HCT116 (cell line): ENCODE measurements at regions not wholly inside any gene's neighbourhood (a gene's known extent, or its start where the extent isn't known, plus 50 kb on each side); places are given as distances from the start of the nearest gene placed in this dataset.

ENCODE experiments used
- ATAC-seq: fragments of 200-7000 bp; cut with Tn5 transposase; 2 replicates; pipeline ENCODE4 v1.9.1; 2020; ENCODE audit warnings: mild to moderate bottlenecking, moderate library complexity
- BruUV-seq: library from RNA; stranded (reverse); fragments of 400-500 nt; replicated peaks from 2 replicates; lab custom pipeline; 2021; lab: Mats Ljungman, UMichigan
- CTCF ChIA-PET: fragments of 300-600 bp; sonication (Branson Sonifier 250); formaldehyde crosslinking; loops from one replicate; lab custom pipeline; 2021; ENCODE audit warnings: antibody characterized with exemption; lab: Charles Lee
- POLR2A ChIA-PET: fragments of 300-600, 350-600 bp; sonication (Branson Sonifier 250); formaldehyde crosslinking; loops from one replicate; lab custom pipeline; 2021; ENCODE audit warnings: antibody characterized with exemption; lab: Charles Lee
- RAD21 ChIA-PET, 2 experiments: fragments of 300-600 bp; sonication (Branson Sonifier 250); formaldehyde crosslinking; loops; one replicate each; lab custom pipeline; 2023; ENCODE audit warnings: low total read pairs in 2 of 2; ENCODE audit not compliant: uncharacterized antibody in 2 of 2, unreplicated experiment in 2 of 2, low non-redundant PET in 1 of 2; lab: Charles Lee
- DNase-seq: peaks from one replicate; pipeline ENCODE4 v3.0.0-alpha.2; 2010; ENCODE audit warnings: low read depth, low spot score
- H2AFZ ChIP-seq: fragments of 200-600 bp; shearing (Covaris generic), sonication (generic); 2 replicates; pipeline ENCODE4 v1.6.1; 2017; ENCODE audit warnings: low read depth, mixed run types, mixed read lengths, antibody characterized with exemption, low read length; ENCODE audit not compliant: poor library complexity, severe bottlenecking
- H3K27ac ChIP-seq: 2 replicates; pipeline ENCODE4 v1.5.1; 2012; ENCODE audit warnings: low read depth, low read length
- H3K27me3 ChIP-seq: fragments of 200-600 bp; sonication (generic); 2 replicates; pipeline ENCODE4 v1.6.1; 2016; ENCODE audit warnings: mixed run types, low read length, mixed read lengths; ENCODE audit not compliant: insufficient read depth
- H3K36me3 ChIP-seq, 2 experiments: fragments of 200-500 bp in 1 of 2; fragments of 200-600 bp in 1 of 2; sonication (Bioruptor generic) in 1 of 2; sonication (generic) in 1 of 2; 2 replicates each; pipeline versions ENCODE4 v1.5.1 to v1.6.1; 2014 to 2016; ENCODE audit warnings: low read length in 2 of 2, inconsistent platforms in 1 of 2, mixed read lengths in 1 of 2, mixed run types in 1 of 2; ENCODE audit not compliant: insufficient read depth in 2 of 2, control insufficient read depth in 1 of 2
- H3K4me1 ChIP-seq, 2 experiments: fragments of 200-600 bp in 1 of 2; sonication (generic) in 1 of 2; 2 replicates each; pipeline versions ENCODE4 v1.5.1 to v1.6.1; 2012 to 2017; ENCODE audit warnings: low read length in 2 of 2, inconsistent platforms in 1 of 2, mild to moderate bottlenecking in 1 of 2, mixed read lengths in 1 of 2, mixed run types in 1 of 2, moderate library complexity in 1 of 2; ENCODE audit not compliant: insufficient read depth in 2 of 2, control insufficient read depth in 1 of 2
- H3K4me2 ChIP-seq: fragments of 200-600 bp; sonication (generic); 2 replicates; pipeline ENCODE4 v1.6.1; 2017; ENCODE audit warnings: mixed run types, low read length, mixed read lengths
- H3K4me3 ChIP-seq, 2 experiments: fragments of 200-600 bp in 1 of 2; sonication (generic) in 1 of 2; replicated peaks in 1 of 2; 2 replicates each; pipeline ENCODE4 v1.5.1; 2011 to 2016; ENCODE audit warnings: low read length in 2 of 2, control low read depth in 1 of 2, low read depth in 1 of 2, mild to moderate bottlenecking in 1 of 2, mixed read lengths in 1 of 2, mixed run types in 1 of 2
- H3K79me2 ChIP-seq: fragments of 200-600 bp; sonication (generic); 2 replicates; pipeline ENCODE4 v1.6.1; 2017; ENCODE audit warnings: mild to moderate bottlenecking, mixed run types, low read length, moderate library complexity, mixed read lengths; ENCODE audit not compliant: insufficient read depth
- H3K9ac ChIP-seq: fragments of 200-600 bp; sonication (generic); 2 replicates; pipeline ENCODE4 v1.6.1; 2016; ENCODE audit warnings: low read length, mixed read lengths
- H3K9me2 ChIP-seq: fragments of 200-600 bp; sonication (generic), shearing (Covaris generic); 2 replicates; pipeline ENCODE4 v1.6.1; 2017; ENCODE audit warnings: mixed run types, mild to moderate bottlenecking, moderate library complexity; ENCODE audit not compliant: insufficient read depth
- H3K9me3 ChIP-seq, 2 experiments: fragments of 200-500 bp in 1 of 2; fragments of 200-600 bp in 1 of 2; sonication (Bioruptor generic) in 1 of 2; sonication (generic) in 1 of 2; 2 replicates each; pipeline ENCODE4 v1.6.1; 2014 to 2017; ENCODE audit warnings: low read length in 2 of 2, mixed read lengths in 2 of 2, inconsistent platforms in 1 of 2, low read depth in 1 of 2, mild to moderate bottlenecking in 1 of 2, mixed run types in 1 of 2, moderate library complexity in 1 of 2; ENCODE audit not compliant: control insufficient read depth in 1 of 2, insufficient read depth in 1 of 2
- H4K20me1 ChIP-seq: fragments of 200-600 bp; sonication (generic), shearing (Covaris generic); 2 replicates; pipeline ENCODE4 v1.6.1; 2017; ENCODE audit warnings: mixed run types, mild to moderate bottlenecking, moderate library complexity; ENCODE audit not compliant: insufficient read depth
- CBX3 ChIP-seq: IDR thresholded peaks from 2 replicates; pipeline ENCODE4 v1.6.1; 2012; ENCODE audit warnings: low read depth
- CTCF ChIP-seq, 3 experiments: fragments of 200-600 bp in 1 of 3; sonication (generic) in 1 of 3; IDR thresholded peaks in 2 of 3; conservative IDR thresholded peaks in 1 of 3; 2 replicates each; pipeline ENCODE4 v1.5.1; 2012 to 2017; ENCODE audit warnings: low read depth in 2 of 3, low read length in 2 of 3, antibody characterized with exemption in 1 of 3, borderline replicate concordance in 1 of 3, control low read depth in 1 of 3, mild to moderate bottlenecking in 1 of 3, mixed read lengths in 1 of 3, mixed run types in 1 of 3, moderate library complexity in 1 of 3; ENCODE audit not compliant: insufficient read depth in 1 of 3
- EGR1 ChIP-seq: IDR thresholded peaks from 2 replicates; pipeline ENCODE4 v1.6.1; 2012; ENCODE audit warnings: low read depth
- EZH2phosphoT487 ChIP-seq: fragments of 200-600 bp; IDR thresholded peaks from 2 replicates; pipeline ENCODE4 v1.6.1; 2018; ENCODE audit warnings: antibody characterized with exemption, borderline replicate concordance
- FOSL1 ChIP-seq: IDR thresholded peaks from 2 replicates; pipeline ENCODE4 v1.6.1; 2012; ENCODE audit warnings: low read depth
- POLR2A ChIP-seq: IDR thresholded peaks from 2 replicates; pipeline ENCODE4 v1.7.0; 2011; ENCODE audit warnings: borderline replicate concordance; ENCODE audit not compliant: insufficient read depth, insufficient read length; ENCODE audit errors: extremely low read depth
- POLR2AphosphoS5 ChIP-seq: IDR thresholded peaks from 2 replicates; pipeline ENCODE4 v1.6.1; 2011; ENCODE audit warnings: mild to moderate bottlenecking, low read depth, low read length, moderate library complexity
- RAD21 ChIP-seq: IDR thresholded peaks from 2 replicates; pipeline ENCODE4 v1.6.1; 2012; ENCODE audit warnings: low read depth, mild to moderate bottlenecking
- SP1 ChIP-seq: IDR thresholded peaks from 2 replicates; pipeline ENCODE4 v1.6.1; 2012; ENCODE audit warnings: low read depth
- SRF ChIP-seq: IDR thresholded peaks from 2 replicates; pipeline ENCODE4 v1.6.1; 2012; ENCODE audit warnings: low read depth
- TCF7L2 ChIP-seq: IDR thresholded peaks from 2 replicates; pipeline ENCODE4 v1.7.0; 2011; ENCODE audit warnings: borderline replicate concordance, inconsistent platforms; ENCODE audit not compliant: insufficient read depth, insufficient read length; ENCODE audit errors: extremely low read depth
- YY1 ChIP-seq: IDR thresholded peaks from 2 replicates; pipeline ENCODE4 v1.6.1; 2011; ENCODE audit warnings: low read length, low read depth, moderate library complexity, mild to moderate bottlenecking; ENCODE audit not compliant: insufficient replicate concordance; ENCODE audit errors: extremely low read depth
- ZFX ChIP-seq: fragments of 450-650 bp; IDR thresholded peaks from 2 replicates; pipeline ENCODE4 v1.6.1; 2017
- intact Hi-C: fragments of 100-400 bp; cut with micrococcal nuclease; formaldehyde crosslinking; loops from 2 replicates; pipeline ENCODE4 v1.10.0; 2022
- TF ChIP-seq, protein P1 (sequence below): IDR thresholded peaks from 2 replicates; pipeline ENCODE4 v1.6.1; 2012
- TF ChIP-seq, protein P2 (sequence below): IDR thresholded peaks from 2 replicates; pipeline ENCODE4 v1.6.1; 2012; ENCODE audit warnings: low read depth

GRCh38 chr11:116542406-116542805, 230.4 kb downstream of the BUD13 start:
- TF ChIP-seq FOSL1 (no peak), EGR1 (no peak), RAD21 (no peak), POLR2AphosphoS5 (no peak), CTCF (IDR thresholded peaks at IDR 0.05 in 2 of 3, conservative IDR thresholded peaks at IDR 0.05 in 1 of 3; ENCODE audit: borderline replicate concordance in 1 of 3, insufficient read depth in 1 of 3, low read depth in 2 of 3, low read length in 2 of 3) (no peak), YY1 (no peak), CBX3 (no peak), ZFX (no peak), TCF7L2 (no peak), SRF (no peak), EZH2phosphoT487 (no peak), SP1 (no peak), POLR2A (no peak)
- TF ChIP-seq, protein P1, sequence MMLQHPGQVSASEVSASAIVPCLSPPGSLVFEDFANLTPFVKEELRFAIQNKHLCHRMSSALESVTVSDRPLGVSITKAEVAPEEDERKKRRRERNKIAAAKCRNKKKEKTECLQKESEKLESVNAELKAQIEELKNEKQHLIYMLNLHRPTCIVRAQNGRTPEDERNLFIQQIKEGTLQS = no peak
- TF ChIP-seq, protein P2, sequence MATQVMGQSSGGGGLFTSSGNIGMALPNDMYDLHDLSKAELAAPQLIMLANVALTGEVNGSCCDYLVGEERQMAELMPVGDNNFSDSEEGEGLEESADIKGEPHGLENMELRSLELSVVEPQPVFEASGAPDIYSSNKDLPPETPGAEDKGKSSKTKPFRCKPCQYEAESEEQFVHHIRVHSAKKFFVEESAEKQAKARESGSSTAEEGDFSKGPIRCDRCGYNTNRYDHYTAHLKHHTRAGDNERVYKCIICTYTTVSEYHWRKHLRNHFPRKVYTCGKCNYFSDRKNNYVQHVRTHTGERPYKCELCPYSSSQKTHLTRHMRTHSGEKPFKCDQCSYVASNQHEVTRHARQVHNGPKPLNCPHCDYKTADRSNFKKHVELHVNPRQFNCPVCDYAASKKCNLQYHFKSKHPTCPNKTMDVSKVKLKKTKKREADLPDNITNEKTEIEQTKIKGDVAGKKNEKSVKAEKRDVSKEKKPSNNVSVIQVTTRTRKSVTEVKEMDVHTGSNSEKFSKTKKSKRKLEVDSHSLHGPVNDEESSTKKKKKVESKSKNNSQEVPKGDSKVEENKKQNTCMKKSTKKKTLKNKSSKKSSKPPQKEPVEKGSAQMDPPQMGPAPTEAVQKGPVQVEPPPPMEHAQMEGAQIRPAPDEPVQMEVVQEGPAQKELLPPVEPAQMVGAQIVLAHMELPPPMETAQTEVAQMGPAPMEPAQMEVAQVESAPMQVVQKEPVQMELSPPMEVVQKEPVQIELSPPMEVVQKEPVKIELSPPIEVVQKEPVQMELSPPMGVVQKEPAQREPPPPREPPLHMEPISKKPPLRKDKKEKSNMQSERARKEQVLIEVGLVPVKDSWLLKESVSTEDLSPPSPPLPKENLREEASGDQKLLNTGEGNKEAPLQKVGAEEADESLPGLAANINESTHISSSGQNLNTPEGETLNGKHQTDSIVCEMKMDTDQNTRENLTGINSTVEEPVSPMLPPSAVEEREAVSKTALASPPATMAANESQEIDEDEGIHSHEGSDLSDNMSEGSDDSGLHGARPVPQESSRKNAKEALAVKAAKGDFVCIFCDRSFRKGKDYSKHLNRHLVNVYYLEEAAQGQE = no peak
- TF ChIP-seq, all 23 proteins: peak for 0
- BruUV-seq = no TSS peak
- no peak overlapping the region for H2AFZ ChIP-seq
- H3K4me3 ChIP-seq = no peak overlapping the region
- H3K4me1 ChIP-seq = no peaks in the 10 kb centered on the region
- POLR2A ChIA-PET = no interaction called here
- no peak overlapping the region for H3K4me2 ChIP-seq
- H4K20me1 ChIP-seq = no peaks in the 10 kb centered on the region
- no peak overlapping the region for H3K9ac ChIP-seq
- intact Hi-C loops = no loop called here
- no peak for ATAC-seq
- H3K27ac ChIP-seq = no peak overlapping the region
- H3K79me2 ChIP-seq = no peaks in the 10 kb centered on the region
- RAD21 ChIA-PET = no interaction called here
- peaks cover 82% of the 10 kb centered on the region for H3K27me3 ChIP-seq
- no peaks in the 10 kb centered on the region for H3K36me3 ChIP-seq
- no peaks in the 10 kb centered on the region for H3K9me2 ChIP-seq
- no peaks in the 10 kb centered on the region for H3K9me3 ChIP-seq
- CTCF ChIA-PET = no interaction called here
- no peak for DNase-seq
